ENCODE measurements at regions not wholly inside any gene's neighbourhood (a gene's known extent, or its start where the extent isn't known, plus 50 kb on each side); places are given as distances from the start of the nearest gene placed in this dataset.

GRCh38 chr13:70357031-70357430 lies 248.8 kb upstream of the KLHL1 start:
- H3K36me3 ChIP-seq (ENCODE audit: insufficient read depth, low read depth, low read length), result no peaks in the 10 kb centered on the region
- no peak overlapping the region for H3K27ac ChIP-seq (ENCODE audit: low read length)
- H3K4me3 ChIP-seq (ENCODE audit: low read length), result no peak overlapping the region
- no peaks in the 10 kb centered on the region for H3K27me3 ChIP-seq (ENCODE audit: insufficient read depth, low read length)
- H3K9ac ChIP-seq (ENCODE audit: low read depth, low read length), result no peak overlapping the region
- no peaks in the 10 kb centered on the region for H3K9me3 ChIP-seq (ENCODE audit: insufficient read depth, low read depth, low read length)
- no peaks in the 10 kb centered on the region for H3K4me1 ChIP-seq (ENCODE audit: insufficient read depth, low read length)

GRCh38 chr13:70353096-70353495 lies 244.8 kb upstream of the KLHL1 start:
- Histone ChIP-seq H3K27me3 (ENCODE audit: insufficient read depth, low read length) (no peaks in the 10 kb centered on the region), H3K27ac (ENCODE audit: low read length) (no peak overlapping the region), H3K9me3 (ENCODE audit: insufficient read depth, low read depth, low read length) (no peaks in the 10 kb centered on the region), H3K4me1 (ENCODE audit: insufficient read depth, low read length) (no peaks in the 10 kb centered on the region), H3K4me3 (ENCODE audit: low read length) (no peak overlapping the region), H3K36me3 (ENCODE audit: insufficient read depth, low read depth, low read length) (no peaks in the 10 kb centered on the region), H3K9ac (ENCODE audit: low read depth, low read length) (no peak overlapping the region)

GRCh38 chr13:70347947-70348620 lies 239.8 kb upstream of the KLHL1 start:
- Histone ChIP-seq H3K27ac (ENCODE audit: low read length) (no peak overlapping the region), H3K27me3 (ENCODE audit: insufficient read depth, low read length) (no peaks in the 10 kb centered on the region), H3K9me3 (ENCODE audit: insufficient read depth, low read depth, low read length) (no peaks in the 10 kb centered on the region), H3K36me3 (ENCODE audit: insufficient read depth, low read depth, low read length) (no peaks in the 10 kb centered on the region), H3K4me3 (ENCODE audit: low read length) (no peak overlapping the region), H3K4me1 (ENCODE audit: insufficient read depth, low read length) (no peaks in the 10 kb centered on the region), H3K9ac (ENCODE audit: low read depth, low read length) (no peak overlapping the region)

DNA sequence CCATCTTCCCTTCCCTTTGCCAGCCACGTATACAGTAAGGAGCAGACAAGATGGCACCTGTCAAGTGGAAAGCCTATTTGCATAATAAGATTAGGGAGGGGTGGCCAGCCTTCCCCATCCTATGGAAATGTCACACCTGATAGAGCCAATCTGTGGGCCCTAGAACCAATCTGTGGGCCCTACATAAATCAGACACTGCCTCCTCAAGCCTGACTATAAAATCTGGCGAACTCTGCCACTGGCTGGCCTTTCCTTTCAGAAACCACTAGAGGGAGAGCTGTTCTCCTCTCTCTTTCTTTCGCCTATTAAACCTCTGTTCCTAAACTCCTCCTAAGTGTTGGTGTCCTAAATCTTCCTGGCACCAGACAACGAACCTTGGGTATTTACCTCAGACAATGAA lies 231.5 kb upstream of the KLHL1 start:
- H3K9me3 ChIP-seq (ENCODE audit: insufficient read depth, low read depth, low read length), result no peaks in the 10 kb centered on the region

GRCh38 chr13:70338609-70339008 lies 230.4 kb upstream of the KLHL1 start:
- Histone ChIP-seq H3K9me3 (ENCODE audit: insufficient read depth, low read depth, low read length) (no peaks in the 10 kb centered on the region), H3K36me3 (ENCODE audit: insufficient read depth, low read depth, low read length) (no peaks in the 10 kb centered on the region), H3K27ac (ENCODE audit: low read length) (no peak overlapping the region), H3K27me3 (ENCODE audit: insufficient read depth, low read length) (no peaks in the 10 kb centered on the region), H3K4me3 (ENCODE audit: low read length) (no peak overlapping the region), H3K9ac (ENCODE audit: low read depth, low read length) (no peak overlapping the region), H3K4me1 (ENCODE audit: insufficient read depth, low read length) (no peaks in the 10 kb centered on the region)

More for the DNA sequence above, 231.5 kb upstream of the KLHL1 start:
- H3K27me3 ChIP-seq (ENCODE audit: insufficient read depth, low read length), result no peaks in the 10 kb centered on the region
- no peaks in the 10 kb centered on the region for H3K4me1 ChIP-seq (ENCODE audit: insufficient read depth, low read length)
- no peak overlapping the region for H3K9ac ChIP-seq (ENCODE audit: low read depth, low read length)
- H3K27ac ChIP-seq (ENCODE audit: low read length), result no peak overlapping the region
- no peak overlapping the region for H3K4me3 ChIP-seq (ENCODE audit: low read length)
- no peaks in the 10 kb centered on the region for H3K36me3 ChIP-seq (ENCODE audit: insufficient read depth, low read depth, low read length)

- Histone ChIP-seq H3K4me1 (ENCODE audit: insufficient read depth, low read length) (no peaks in the 10 kb centered on the region), H3K27me3 (ENCODE audit: insufficient read depth, low read length) (no peaks in the 10 kb centered on the region), H3K27ac (ENCODE audit: low read length) (no peak overlapping the region), H3K9me3 (ENCODE audit: insufficient read depth, low read depth, low read length) (no peaks in the 10 kb centered on the region), H3K4me3 (ENCODE audit: low read length) (no peak overlapping the region), H3K36me3 (ENCODE audit: insufficient read depth, low read depth, low read length) (no peaks in the 10 kb centered on the region), H3K9ac (ENCODE audit: low read depth, low read length) (no peak overlapping the region)
Measured at GRCh38 chr13:70336866-70337265, 228.6 kb upstream of the KLHL1 start.

DNA sequence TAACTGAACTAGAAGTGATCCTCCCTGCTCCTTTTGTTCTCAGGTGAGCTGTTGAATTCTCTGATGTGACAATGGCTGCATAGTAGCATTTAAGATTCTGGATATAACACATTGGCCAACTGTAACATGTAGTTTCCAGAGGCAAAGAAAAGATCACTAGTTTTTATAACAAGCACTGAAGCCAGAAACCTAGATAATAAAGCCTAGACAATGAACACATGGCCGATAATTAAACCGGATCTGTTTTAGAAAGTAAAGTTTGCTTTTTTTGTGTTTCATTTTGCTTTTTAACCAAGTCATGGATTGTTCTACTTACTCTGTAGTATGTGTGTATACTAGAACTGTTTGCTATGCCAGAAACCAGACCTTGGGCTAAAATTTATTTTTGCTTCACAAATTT lies 225.5 kb upstream of the KLHL1 start:
- H3K36me3 ChIP-seq (ENCODE audit: insufficient read depth, low read depth, low read length), result no peaks in the 10 kb centered on the region
- no peak overlapping the region for H3K4me3 ChIP-seq (ENCODE audit: low read length)
- no peak overlapping the region for H3K27ac ChIP-seq (ENCODE audit: low read length)
- H3K9me3 ChIP-seq (ENCODE audit: insufficient read depth, low read depth, low read length), result no peaks in the 10 kb centered on the region
- H3K4me1 ChIP-seq (ENCODE audit: insufficient read depth, low read length), result no peaks in the 10 kb centered on the region
- no peaks in the 10 kb centered on the region for H3K27me3 ChIP-seq (ENCODE audit: insufficient read depth, low read length)
- no peak overlapping the region for H3K9ac ChIP-seq (ENCODE audit: low read depth, low read length)

- Histone ChIP-seq H3K9me3 (ENCODE audit: insufficient read depth, low read depth, low read length) (no peaks in the 10 kb centered on the region), H3K9ac (ENCODE audit: low read depth, low read length) (no peak overlapping the region), H3K27ac (ENCODE audit: low read length) (no peak overlapping the region), H3K4me1 (ENCODE audit: insufficient read depth, low read length) (no peaks in the 10 kb centered on the region), H3K27me3 (ENCODE audit: insufficient read depth, low read length) (no peaks in the 10 kb centered on the region), H3K36me3 (ENCODE audit: insufficient read depth, low read depth, low read length) (no peaks in the 10 kb centered on the region), H3K4me3 (ENCODE audit: low read length) (no peak overlapping the region)
Measured at GRCh38 chr13:70330697-70331361, 222.6 kb upstream of the KLHL1 start.

DNA sequence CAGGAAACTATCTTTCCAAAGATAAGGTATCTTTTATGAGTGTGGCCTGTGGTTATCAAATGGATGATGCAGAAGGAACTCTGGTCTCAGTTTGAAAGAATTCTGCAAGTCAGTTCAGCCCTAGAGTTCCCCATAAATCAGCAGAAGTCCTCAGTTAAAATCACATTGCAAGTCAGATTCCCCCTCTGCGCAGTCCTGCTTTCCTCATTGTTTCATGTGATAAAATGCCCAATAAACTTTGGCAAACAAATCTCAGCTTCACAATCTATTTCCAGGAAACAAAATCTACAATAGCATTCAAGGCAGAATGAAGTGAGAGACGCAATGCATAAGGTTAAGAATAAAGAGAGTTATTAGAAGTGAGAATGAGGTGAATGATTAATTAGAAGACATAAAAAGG lies 216.3 kb upstream of the KLHL1 start:
- Histone ChIP-seq H3K27me3 (ENCODE audit: insufficient read depth, low read length) (no peaks in the 10 kb centered on the region), H3K9me3 (ENCODE audit: insufficient read depth, low read depth, low read length) (no peaks in the 10 kb centered on the region), H3K36me3 (ENCODE audit: insufficient read depth, low read depth, low read length) (no peaks in the 10 kb centered on the region), H3K4me3 (ENCODE audit: low read length) (no peak overlapping the region), H3K9ac (ENCODE audit: low read depth, low read length) (no peak overlapping the region), H3K4me1 (ENCODE audit: insufficient read depth, low read length) (no peaks in the 10 kb centered on the region), H3K27ac (ENCODE audit: low read length) (no peak overlapping the region)

DNA sequence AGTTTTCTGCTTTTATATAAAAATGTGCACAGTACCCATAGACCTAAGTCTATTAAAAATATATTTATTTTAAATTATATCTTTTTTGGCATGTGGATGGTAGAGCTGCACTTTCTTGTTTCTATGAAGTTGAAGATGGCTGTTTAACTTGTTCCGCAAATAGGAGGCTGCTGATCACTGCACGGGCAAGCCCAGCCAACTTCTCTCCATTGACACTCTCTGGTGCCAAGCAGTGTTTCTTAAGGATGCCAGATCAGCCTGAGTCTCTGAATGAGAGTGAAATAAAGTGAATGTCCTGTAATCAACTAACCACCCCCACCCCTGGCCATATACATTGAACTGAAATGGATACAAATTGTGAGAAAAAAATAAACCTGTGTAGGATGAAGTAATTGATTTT lies 202.9 kb upstream of the KLHL1 start:
- Histone ChIP-seq H3K4me1 (ENCODE audit: insufficient read depth, low read length) (no peaks in the 10 kb centered on the region), H3K9me3 (ENCODE audit: insufficient read depth, low read depth, low read length) (no peaks in the 10 kb centered on the region), H3K36me3 (ENCODE audit: insufficient read depth, low read depth, low read length) (no peaks in the 10 kb centered on the region), H3K9ac (ENCODE audit: low read depth, low read length) (no peak overlapping the region), H3K27me3 (ENCODE audit: insufficient read depth, low read length) (no peaks in the 10 kb centered on the region), H3K4me3 (ENCODE audit: low read length) (no peak overlapping the region), H3K27ac (ENCODE audit: low read length) (no peak overlapping the region)

GRCh38 chr13:70310396-70311119 lies 202.3 kb upstream of the KLHL1 start:
- Histone ChIP-seq H3K27me3 (ENCODE audit: insufficient read depth, low read length) (no peaks in the 10 kb centered on the region), H3K4me1 (ENCODE audit: insufficient read depth, low read length) (no peaks in the 10 kb centered on the region), H3K27ac (ENCODE audit: low read length) (no peak overlapping the region), H3K4me3 (ENCODE audit: low read length) (no peak overlapping the region), H3K9ac (ENCODE audit: low read depth, low read length) (no peak overlapping the region), H3K9me3 (ENCODE audit: insufficient read depth, low read depth, low read length) (no peaks in the 10 kb centered on the region), H3K36me3 (ENCODE audit: insufficient read depth, low read depth, low read length) (no peaks in the 10 kb centered on the region)

DNA sequence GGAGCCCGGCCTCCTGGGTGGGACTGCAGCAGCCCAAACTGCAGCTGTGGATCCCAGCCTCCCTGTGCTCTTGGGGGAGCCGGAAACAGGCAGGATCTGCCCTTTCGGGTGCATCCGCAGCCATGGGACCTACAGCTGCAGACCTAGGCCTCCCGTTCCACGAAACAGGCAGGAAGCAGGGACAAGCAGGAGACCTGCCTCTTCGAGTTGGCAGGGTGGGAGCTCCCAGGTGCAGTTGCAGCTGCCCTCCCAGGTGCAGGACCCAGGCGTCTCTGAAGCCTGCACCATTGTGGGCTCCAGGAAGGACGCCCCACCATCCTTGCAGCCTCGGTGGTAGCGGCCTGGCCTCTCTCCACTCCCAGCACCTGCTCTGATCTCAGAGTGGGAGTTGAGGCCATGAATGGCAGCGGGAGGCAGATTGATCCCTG lies 189.0 kb upstream of the KLHL1 start:
- no peaks in the 10 kb centered on the region for H3K27me3 ChIP-seq (ENCODE audit: insufficient read depth, low read length)
- no peaks in the 10 kb centered on the region for H3K36me3 ChIP-seq (ENCODE audit: insufficient read depth, low read depth, low read length)
- no peak overlapping the region for H3K9ac ChIP-seq (ENCODE audit: low read depth, low read length)
- peaks cover 22% of the 10 kb centered on the region for H3K9me3 ChIP-seq (ENCODE audit: insufficient read depth, low read depth, low read length)
- H3K27ac ChIP-seq (ENCODE audit: low read length), result no peak overlapping the region
- no peaks in the 10 kb centered on the region; the same call in 1 of the 2 replicates for H3K4me1 ChIP-seq (ENCODE audit: insufficient read depth, low read length)
- no peak overlapping the region for H3K4me3 ChIP-seq (ENCODE audit: low read length)

Data from iPS-20b (cell line).